MM.1S (cell line): ENCODE measurements at regions not wholly inside any gene's neighbourhood (a gene's known extent, or its start where the extent isn't known, plus 50 kb on each side); places are given as distances from the start of the nearest gene placed in this dataset.

ENCODE experiments used
- EZH2 ChIP-seq: fragments of 300-600 bp; sonication (generic); optimal IDR thresholded peaks from 2 replicates; pipeline ENCODE3; 2017; ENCODE audit warnings: low read depth, mild to moderate bottlenecking, antibody characterized with exemption, low read length, mixed read lengths
- EZH2phosphoT487 ChIP-seq: fragments of 300-600 bp; sonication (generic); IDR thresholded peaks from 2 replicates; pipeline ENCODE4 v1.6.1; 2018; ENCODE audit warnings: antibody characterized with exemption, low read length
- TF ChIP-seq, protein P1 (sequence below): fragments of 300-600 bp; sonication (generic); IDR thresholded peaks from 2 replicates; pipeline ENCODE4 v1.5.1; 2016; ENCODE audit warnings: antibody characterized with exemption, low read length, mixed read lengths

- TF ChIP-seq, protein P1, sequence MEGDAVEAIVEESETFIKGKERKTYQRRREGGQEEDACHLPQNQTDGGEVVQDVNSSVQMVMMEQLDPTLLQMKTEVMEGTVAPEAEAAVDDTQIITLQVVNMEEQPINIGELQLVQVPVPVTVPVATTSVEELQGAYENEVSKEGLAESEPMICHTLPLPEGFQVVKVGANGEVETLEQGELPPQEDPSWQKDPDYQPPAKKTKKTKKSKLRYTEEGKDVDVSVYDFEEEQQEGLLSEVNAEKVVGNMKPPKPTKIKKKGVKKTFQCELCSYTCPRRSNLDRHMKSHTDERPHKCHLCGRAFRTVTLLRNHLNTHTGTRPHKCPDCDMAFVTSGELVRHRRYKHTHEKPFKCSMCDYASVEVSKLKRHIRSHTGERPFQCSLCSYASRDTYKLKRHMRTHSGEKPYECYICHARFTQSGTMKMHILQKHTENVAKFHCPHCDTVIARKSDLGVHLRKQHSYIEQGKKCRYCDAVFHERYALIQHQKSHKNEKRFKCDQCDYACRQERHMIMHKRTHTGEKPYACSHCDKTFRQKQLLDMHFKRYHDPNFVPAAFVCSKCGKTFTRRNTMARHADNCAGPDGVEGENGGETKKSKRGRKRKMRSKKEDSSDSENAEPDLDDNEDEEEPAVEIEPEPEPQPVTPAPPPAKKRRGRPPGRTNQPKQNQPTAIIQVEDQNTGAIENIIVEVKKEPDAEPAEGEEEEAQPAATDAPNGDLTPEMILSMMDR, result no peak
- TF ChIP-seq EZH2phosphoT487, result no peak
- no peak for TF ChIP-seq EZH2
These were observed 721.0 kb upstream of the FAM98A start for GRCh38 chr2:34320056-34320455.
